22Rv1 (cell line): ENCODE measurements at regions not wholly inside any gene's neighbourhood (a gene's known extent, or its start where the extent isn't known, plus 50 kb on each side); places are given as distances from the start of the nearest gene placed in this dataset.

Source experiments
- ZFX ChIP-seq: fragments of 450-650 bp; IDR thresholded peaks from 2 replicates; pipeline ENCODE4 v1.6.1; 2017; ENCODE audit warnings: antibody characterized with exemption, borderline replicate concordance
- TF ChIP-seq, protein P1 (sequence below): fragments of 450-650 bp; IDR thresholded peaks from 2 replicates; pipeline ENCODE4 v1.5.1; 2017; ENCODE audit warnings: mild to moderate bottlenecking

DNA sequence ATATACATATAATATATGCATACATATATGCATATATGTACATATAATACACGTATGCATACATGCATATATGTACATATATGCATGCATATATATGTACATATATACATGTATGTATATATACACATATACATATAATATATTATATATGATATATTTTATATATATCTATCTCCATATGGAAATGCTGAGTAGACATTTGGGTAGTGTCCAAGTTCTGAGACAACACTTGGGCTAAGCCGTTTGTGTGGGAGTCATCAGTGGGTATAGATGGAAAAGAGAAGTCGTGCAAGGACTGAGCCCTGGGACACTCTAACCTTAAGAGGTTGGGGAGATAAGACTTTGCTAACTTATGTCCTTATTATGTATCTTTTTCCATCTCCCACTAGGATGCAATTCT, 165.2 kb upstream of the PODXL start:
- TF ChIP-seq, protein P1, sequence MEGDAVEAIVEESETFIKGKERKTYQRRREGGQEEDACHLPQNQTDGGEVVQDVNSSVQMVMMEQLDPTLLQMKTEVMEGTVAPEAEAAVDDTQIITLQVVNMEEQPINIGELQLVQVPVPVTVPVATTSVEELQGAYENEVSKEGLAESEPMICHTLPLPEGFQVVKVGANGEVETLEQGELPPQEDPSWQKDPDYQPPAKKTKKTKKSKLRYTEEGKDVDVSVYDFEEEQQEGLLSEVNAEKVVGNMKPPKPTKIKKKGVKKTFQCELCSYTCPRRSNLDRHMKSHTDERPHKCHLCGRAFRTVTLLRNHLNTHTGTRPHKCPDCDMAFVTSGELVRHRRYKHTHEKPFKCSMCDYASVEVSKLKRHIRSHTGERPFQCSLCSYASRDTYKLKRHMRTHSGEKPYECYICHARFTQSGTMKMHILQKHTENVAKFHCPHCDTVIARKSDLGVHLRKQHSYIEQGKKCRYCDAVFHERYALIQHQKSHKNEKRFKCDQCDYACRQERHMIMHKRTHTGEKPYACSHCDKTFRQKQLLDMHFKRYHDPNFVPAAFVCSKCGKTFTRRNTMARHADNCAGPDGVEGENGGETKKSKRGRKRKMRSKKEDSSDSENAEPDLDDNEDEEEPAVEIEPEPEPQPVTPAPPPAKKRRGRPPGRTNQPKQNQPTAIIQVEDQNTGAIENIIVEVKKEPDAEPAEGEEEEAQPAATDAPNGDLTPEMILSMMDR = no peak
- no peak for TF ChIP-seq ZFX
